ENCODE measurements at regions not wholly inside any gene's neighbourhood (a gene's known extent, or its start where the extent isn't known, plus 50 kb on each side); places are given as distances from the start of the nearest gene placed in this dataset.

- TF ChIP-seq GLIS3 (CRISPR knock-in tag; IDR thresholded peaks at IDR 0.05) (no peak), ZFP3 (CRISPR knock-in tag; IDR thresholded peaks at IDR 0.05) (no peak), BACH2 (CRISPR knock-in tag; IDR thresholded peaks at IDR 0.05; ENCODE audit: borderline replicate concordance) (no peak), SNAI2 (CRISPR knock-in tag; IDR thresholded peaks at IDR 0.05) (no peak), OSR1 (CRISPR knock-in tag; IDR thresholded peaks at IDR 0.05) (no peak)
Observed at GRCh38 chr1:57854436-57854835, 430.6 kb upstream of the DAB1 start.
